Loucy (cell line): ENCODE measurements at regions not wholly inside any gene's neighbourhood (a gene's known extent, or its start where the extent isn't known, plus 50 kb on each side); places are given as distances from the start of the nearest gene placed in this dataset.

ENCODE experiments used
- H2AFZ ChIP-seq: fragments of 200-600 bp; sonication (generic); 2 replicates; pipeline ENCODE4 v1.6.0; 2016; ENCODE audit warnings: antibody characterized with exemption, mild to moderate bottlenecking, low read length, moderate library complexity
- H3F3A ChIP-seq: fragments of 200-600 bp; 2 replicates; pipeline ENCODE4 v1.6.0; 2016; ENCODE audit warnings: antibody characterized with exemption, low read depth, mild to moderate bottlenecking
- H3K27me3 ChIP-seq: fragments of 200-600 bp; sonication (generic); 2 replicates; pipeline ENCODE4 v1.6.1; 2014; ENCODE audit warnings: low read length, mild to moderate bottlenecking; ENCODE audit not compliant: insufficient read depth, poor library complexity, severe bottlenecking
- H3K36me3 ChIP-seq: fragments of 200-600 bp; sonication (generic); 2 replicates; pipeline ENCODE4 v1.6.1; 2016; ENCODE audit warnings: low read length; ENCODE audit not compliant: insufficient read depth
- H3K4me1 ChIP-seq: fragments of 200-600 bp; sonication (generic); 2 replicates; pipeline ENCODE4 v1.5.1; 2014; ENCODE audit warnings: low read length, mild to moderate bottlenecking; ENCODE audit not compliant: insufficient read depth, poor library complexity, severe bottlenecking
- H3K4me2 ChIP-seq: fragments of 200-600 bp; sonication (generic); 2 replicates; pipeline ENCODE4 v1.6.0; 2014; ENCODE audit warnings: antibody characterized with exemption, low read length, low read depth, mild to moderate bottlenecking; ENCODE audit not compliant: poor library complexity, severe bottlenecking
- H3K4me3 ChIP-seq: fragments of 200-600 bp; sonication (generic); 2 replicates; pipeline ENCODE4 v1.5.1; 2014; ENCODE audit warnings: low read length, mild to moderate bottlenecking, mixed read lengths; ENCODE audit not compliant: poor library complexity, severe bottlenecking
- H3K79me2 ChIP-seq: fragments of 200-600 bp; sonication (generic); 2 replicates; pipeline ENCODE4 v1.6.1; 2014; ENCODE audit warnings: low read length; ENCODE audit not compliant: insufficient read depth
- H3K9ac ChIP-seq: fragments of 200-600 bp; sonication (generic); 2 replicates; pipeline ENCODE4 v1.6.0; 2014; ENCODE audit warnings: mild to moderate bottlenecking, low read depth, low read length, moderate library complexity; ENCODE audit not compliant: poor library complexity, severe bottlenecking
- H3K9me2 ChIP-seq: fragments of 200-600 bp; sonication (generic); replicated peaks from 2 replicates; pipeline ENCODE4 v1.6.1; 2016; ENCODE audit warnings: low read depth, low read length, mixed read lengths
- H3K9me3 ChIP-seq: fragments of 200-600 bp; sonication (generic); 2 replicates; pipeline ENCODE4 v1.6.1; 2014; ENCODE audit warnings: mild to moderate bottlenecking, antibody characterized with exemption, low read length, low read depth; ENCODE audit not compliant: insufficient read depth
- H4K20me1 ChIP-seq: fragments of 200-600 bp; sonication (generic); 2 replicates; pipeline ENCODE4 v1.6.0; 2014; ENCODE audit warnings: antibody characterized with exemption, low read length, mild to moderate bottlenecking; ENCODE audit not compliant: insufficient read depth, poor library complexity, severe bottlenecking
- CTCF ChIP-seq: fragments of 200-600 bp; sonication (generic); conservative IDR thresholded peaks from 2 replicates; pipeline ENCODE4 v1.5.1; 2014; ENCODE audit warnings: mild to moderate bottlenecking, antibody characterized with exemption, low read length
- EZH2phosphoT487 ChIP-seq: fragments of 200-600 bp; IDR thresholded peaks from 2 replicates; pipeline ENCODE4 v1.6.1; 2018; ENCODE audit warnings: antibody characterized with exemption, mild to moderate bottlenecking, moderate library complexity, borderline replicate concordance

DNA sequence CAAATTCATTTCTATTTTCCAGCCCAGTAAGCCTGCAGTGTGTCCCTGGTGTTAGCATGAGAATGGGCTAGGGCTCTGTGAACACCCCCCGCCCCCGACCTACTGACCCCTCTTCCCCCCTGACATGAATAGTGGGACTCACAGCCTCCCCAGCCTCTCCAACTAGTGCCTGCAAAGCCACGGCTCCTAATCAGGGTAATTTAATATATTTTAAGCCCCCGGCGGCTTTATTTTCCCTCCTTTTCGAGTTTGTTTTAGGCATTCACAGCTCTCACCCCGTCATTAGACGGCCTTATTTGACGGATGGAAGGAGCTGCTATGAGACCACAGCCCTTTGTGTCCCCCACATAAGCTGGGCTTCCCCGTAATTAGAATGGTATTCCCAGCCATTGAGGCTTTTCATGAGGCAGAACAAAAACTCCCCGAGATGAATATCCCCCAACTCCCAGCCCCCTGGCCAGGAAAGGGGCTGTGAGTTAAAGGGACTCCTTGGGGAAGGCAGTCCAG is 78.3 kb upstream of the POLG start:
- Histone ChIP-seq H2AFZ (no peak overlapping the region), H3K79me2 (no peaks in the 10 kb centered on the region), H3K4me3 (no peak overlapping the region), H4K20me1 (no peaks in the 10 kb centered on the region), H3K9me2 (no peaks in the 10 kb centered on the region), H3K9ac (no peak overlapping the region), H3K4me1 (no peaks in the 10 kb centered on the region), H3K36me3 (no peaks in the 10 kb centered on the region), H3K27me3 (no peaks in the 10 kb centered on the region), H3F3A (no peaks in the 10 kb centered on the region), H3K9me3 (no peaks in the 10 kb centered on the region), H3K4me2 (no peak overlapping the region)
- TF ChIP-seq EZH2phosphoT487 (no peak), CTCF (no peak)

DNA sequence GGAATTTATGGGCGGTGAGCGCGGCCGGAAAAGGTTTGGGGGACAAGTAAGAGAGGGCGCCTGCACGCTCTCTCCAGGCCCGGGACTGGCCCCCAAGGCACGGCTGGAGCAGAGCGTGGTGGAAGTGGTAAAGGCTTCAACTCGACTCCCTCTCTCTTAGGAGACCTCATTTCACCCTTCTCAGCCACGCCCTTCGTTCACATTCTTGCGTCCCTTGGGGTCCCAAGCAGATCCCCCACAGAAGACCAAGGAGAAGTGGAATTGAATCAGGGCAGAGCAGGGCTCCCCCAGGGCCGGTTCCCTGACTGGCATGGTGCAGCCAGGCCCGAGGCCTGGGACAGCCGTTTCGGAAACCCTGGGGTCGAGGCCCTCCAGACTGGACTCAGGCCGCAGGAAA is 75.4 kb upstream of the POLG start:
- no peaks in the 10 kb centered on the region for H3K27me3 ChIP-seq
- no peaks in the 10 kb centered on the region for H3K79me2 ChIP-seq
- no peaks in the 10 kb centered on the region for H3K36me3 ChIP-seq
- H3K9ac ChIP-seq, result no peak overlapping the region
- no peaks in the 10 kb centered on the region for H3F3A ChIP-seq
- H3K9me3 ChIP-seq, result no peaks in the 10 kb centered on the region
- H3K4me1 ChIP-seq, result no peaks in the 10 kb centered on the region
- H3K4me2 ChIP-seq, result no peak overlapping the region
- TF ChIP-seq CTCF (no peak), EZH2phosphoT487 (no peak)
- no peak overlapping the region for H3K4me3 ChIP-seq
- H3K9me2 ChIP-seq, result no peaks in the 10 kb centered on the region
- H4K20me1 ChIP-seq, result no peaks in the 10 kb centered on the region
- H2AFZ ChIP-seq, result no peak overlapping the region

DNA sequence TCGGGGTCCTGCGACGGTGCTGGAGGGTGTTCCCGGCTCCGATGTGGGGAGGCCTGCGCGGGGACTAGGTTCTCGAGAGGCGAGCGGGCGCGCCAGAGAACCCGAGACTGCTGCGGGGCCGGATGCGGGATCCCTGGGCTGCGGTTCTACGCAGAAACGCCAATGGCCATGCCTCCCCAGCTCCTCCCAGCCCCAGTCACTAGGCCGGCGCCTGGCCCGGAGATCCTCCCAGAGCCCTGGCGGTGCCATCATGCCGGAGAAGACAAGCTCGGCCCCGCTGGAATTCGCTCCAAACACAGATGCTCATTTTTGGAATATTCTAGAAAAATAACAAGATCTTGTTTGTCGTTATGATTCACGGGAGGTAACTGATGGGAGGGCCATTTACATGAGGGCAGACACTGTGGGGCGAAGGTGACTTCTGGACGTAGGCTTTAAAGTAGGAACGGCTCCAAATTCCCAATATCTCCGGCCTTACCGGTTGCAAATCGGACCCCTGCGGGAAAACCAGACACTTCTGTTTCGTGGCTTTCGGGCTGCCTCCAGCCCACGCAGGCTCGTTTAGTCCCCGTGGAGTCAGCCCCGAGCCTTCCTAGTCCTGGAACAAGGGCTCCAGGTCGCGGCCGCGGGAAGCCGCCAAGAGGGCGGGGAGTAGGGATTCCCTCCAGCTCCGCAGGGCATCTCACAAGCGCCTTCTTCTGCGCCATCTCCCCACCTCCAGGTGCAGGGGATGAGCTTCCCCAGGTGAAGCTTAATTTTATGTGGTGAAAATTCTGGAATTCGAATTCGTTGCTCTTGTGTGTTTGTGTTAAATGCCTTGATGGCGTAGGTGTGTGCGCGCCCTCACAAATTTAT is 74.8 kb upstream of the POLG start:
- Histone ChIP-seq H3K79me2 (no peaks in the 10 kb centered on the region), H4K20me1 (no peaks in the 10 kb centered on the region), H3K4me1 (no peaks in the 10 kb centered on the region), H3K4me3 (no peak overlapping the region), H3K9me3 (no peaks in the 10 kb centered on the region), H2AFZ (no peak overlapping the region), H3F3A (no peaks in the 10 kb centered on the region), H3K27me3 (no peaks in the 10 kb centered on the region), H3K36me3 (no peaks in the 10 kb centered on the region), H3K4me2 (no peak overlapping the region), H3K9me2 (no peaks in the 10 kb centered on the region), H3K9ac (no peak overlapping the region)
- TF ChIP-seq EZH2phosphoT487, result no peak
- no peak for TF ChIP-seq CTCF
